Ovary (tissue), 7 donors: ENCODE measurements at regions not wholly inside any gene's neighbourhood (a gene's known extent, or its start where the extent isn't known, plus 50 kb on each side); places are given as distances from the start of the nearest gene placed in this dataset.
"Not testable (repeated sequence)": the region's sequence is repeated elsewhere in the genome, so short reads cannot be mapped to it uniquely, and the experiment has no call there.

Experiments used
- DNase-seq, 5 donors: peaks; one replicate each; pipeline ENCODE4 v3.0.0-alpha.2; 2019 to 2020
- H3K27ac ChIP-seq, 2 donors: fragments of 200-600 bp; one replicate each; pipeline versions ENCODE4 v1.5.1 to v1.8.0; 2019 to 2022
- H3K27me3 ChIP-seq: fragments of 200-600 bp; one replicate; pipeline ENCODE4 v1.8.0; 2022
- H3K36me3 ChIP-seq: fragments of 200-600 bp; sonication (generic); one replicate; pipeline ENCODE4 v1.5.1; 2019
- H3K4me1 ChIP-seq: one replicate; pipeline ENCODE4 v1.8.1; 2013; ENCODE audit warnings: mild to moderate bottlenecking, moderate library complexity; ENCODE audit not compliant: insufficient read depth
- H3K4me3 ChIP-seq: fragments of 200-600 bp; sonication (generic); one replicate; pipeline ENCODE4 v1.5.1; 2017
- H3K9me3 ChIP-seq, 2 donors: fragments of 200-600 bp in 1 of 2; sonication (generic) in 1 of 2; one replicate each; pipeline versions ENCODE4 v1.5.1 to v1.8.1; 2013 to 2019; ENCODE audit warnings: mild to moderate bottlenecking in 1 of 2, moderate library complexity in 1 of 2
- CTCF ChIP-seq, 3 donors: fragments of 450-650 bp in 2 of 3; fragments of 200-600 bp in 1 of 3; IDR thresholded peaks; one replicate each; pipeline versions ENCODE4 v1.5.1 to v1.8.0; 2016 to 2022; ENCODE audit warnings: antibody characterized with exemption in 3 of 3, mild to moderate bottlenecking in 1 of 3
- EP300 ChIP-seq: sonication (generic); formaldehyde crosslinking; IDR thresholded peaks from one replicate; pipeline ENCODE4 v1.6.1; 2017; ENCODE audit warnings: antibody characterized with exemption
- POLR2A ChIP-seq: fragments of 450-650 bp; IDR thresholded peaks from one replicate; pipeline ENCODE4 v1.6.1; 2017; ENCODE audit warnings: antibody characterized with exemption, mild to moderate bottlenecking, moderate library complexity
- WGBS, 3 donors: extraction: QIAGEN DNeasy Blood & Tissue Kit in 1 of 3; methylation state at CpG; one replicate each; pipeline versions ENCODE4 v1.1.5 to v1.1.7; 2013 to 2017; 5-methylcytosine and 5-hydroxymethylcytosine counted together
- intact Hi-C, 4 donors: fragments of 100-400 bp; cut with DNase I; formaldehyde crosslinking; loops; one replicate each; pipeline versions ENCODE4 v1.11.0 to v1.15.1; 2022 to 2023
- donor health status: DM: no; HTN: no; CAD: no; lungs with moderate emphysema.
- donor health status: DM: no; HTN: no; CAD: no.
- donor health status: Bipolar disorder and iron deficiency.
- donor health status: DM: no; HTN: no; CAD: no.
- donor health status: DM: yes; HTN: yes; CAD: no.

- no peaks in the 10 kb centered on the region for H3K27me3 ChIP-seq
- H3K36me3 ChIP-seq: no peaks in the 10 kb centered on the region
- no peak overlapping the region for H3K27ac ChIP-seq
- intact Hi-C loops: no loop called here
- no peaks in the 10 kb centered on the region for H3K4me1 ChIP-seq
- WGBS, 3 donors: 83 to 89% (median 86%) methylated on average over 3 of the region's 3 CpGs
- TF ChIP-seq EP300: no peak
- TF ChIP-seq CTCF (IDR thresholded peaks at IDR 0.05): no peak
- no peak for TF ChIP-seq POLR2A
- H3K4me3 ChIP-seq: no peak overlapping the region
- no peaks in the 10 kb centered on the region for H3K9me3 ChIP-seq
- no peak for DNase-seq
These were observed 331.8 kb upstream of the ARHGEF26 start for GRCh38 chr3:153789380-153789779.

- H3K27me3 ChIP-seq, H3K4me1 ChIP-seq, H3K36me3 ChIP-seq, intact Hi-C loops, H3K9me3 ChIP-seq, H3K4me3 ChIP-seq, DNase-seq, H3K27ac ChIP-seq: not testable (repeated sequence)
- WGBS, 3 donors: 90 to 94% (median 91%) methylated on average over 10 to 13 of the region's 13 CpGs
These were observed 324.1 kb upstream of the ARHGEF26 start for GRCh38 chr3:153797056-153797455.

- no peak overlapping the region for H3K4me3 ChIP-seq
- H3K27ac ChIP-seq: no peak overlapping the region
- no peak for DNase-seq
- no peak for TF ChIP-seq EP300
- no peak for TF ChIP-seq POLR2A
- TF ChIP-seq CTCF (IDR thresholded peaks at IDR 0.05): no peak
- WGBS, 3 donors: 48 to 51% (median 50%) methylated on average over 2 of the region's 2 CpGs
- intact Hi-C loops: no loop called here
- no peaks in the 10 kb centered on the region for H3K27me3 ChIP-seq
- H3K4me1 ChIP-seq: no peaks in the 10 kb centered on the region
- no peaks in the 10 kb centered on the region for H3K9me3 ChIP-seq
- H3K36me3 ChIP-seq: no peaks in the 10 kb centered on the region
These were observed 312.1 kb upstream of the ARHGEF26 start for GRCh38 chr3:153809097-153809496.

- no peak overlapping the region for H3K27ac ChIP-seq
- no peaks in the 10 kb centered on the region for H3K27me3 ChIP-seq
- no peak for DNase-seq
- H3K36me3 ChIP-seq: no peaks in the 10 kb centered on the region
- H3K4me1 ChIP-seq: no peaks in the 10 kb centered on the region
- no peaks in the 10 kb centered on the region for H3K9me3 ChIP-seq
- H3K4me3 ChIP-seq: no peak overlapping the region
- intact Hi-C loops: no loop called here
- TF ChIP-seq POLR2A (no peak), CTCF (IDR thresholded peaks at IDR 0.05) (no peak), EP300 (no peak)
These were observed 302.9 kb upstream of the ARHGEF26 start for GRCh38 chr3:153818338-153818737.

- intact Hi-C loops: no loop called here
- no peak overlapping the region for H3K27ac ChIP-seq
- no peak overlapping the region for H3K4me3 ChIP-seq
- TF ChIP-seq CTCF (IDR thresholded peaks at IDR 0.05) (no peak), EP300 (no peak), POLR2A (no peak)
- DNase-seq: no peak
- H3K9me3 ChIP-seq: no peaks in the 10 kb centered on the region
- H3K4me1 ChIP-seq: no peaks in the 10 kb centered on the region
- no peaks in the 10 kb centered on the region for H3K36me3 ChIP-seq
- no peaks in the 10 kb centered on the region for H3K27me3 ChIP-seq
These were observed 301.2 kb upstream of the ARHGEF26 start for GRCh38 chr3:153820035-153820434.

- intact Hi-C loops, H3K36me3 ChIP-seq, H3K4me1 ChIP-seq, H3K4me3 ChIP-seq, H3K9me3 ChIP-seq, H3K27ac ChIP-seq, H3K27me3 ChIP-seq, DNase-seq: not testable (repeated sequence)
- 91 to 96% (median 92%) methylated on average over 3 of the region's 3 CpGs for WGBS, 3 donors
These were observed 292.8 kb upstream of the ARHGEF26 start for GRCh38 chr3:153828346-153828745.
